ENCODE measurements at regions not wholly inside any gene's neighbourhood (a gene's known extent, or its start where the extent isn't known, plus 50 kb on each side); places are given as distances from the start of the nearest gene placed in this dataset.

DNA sequence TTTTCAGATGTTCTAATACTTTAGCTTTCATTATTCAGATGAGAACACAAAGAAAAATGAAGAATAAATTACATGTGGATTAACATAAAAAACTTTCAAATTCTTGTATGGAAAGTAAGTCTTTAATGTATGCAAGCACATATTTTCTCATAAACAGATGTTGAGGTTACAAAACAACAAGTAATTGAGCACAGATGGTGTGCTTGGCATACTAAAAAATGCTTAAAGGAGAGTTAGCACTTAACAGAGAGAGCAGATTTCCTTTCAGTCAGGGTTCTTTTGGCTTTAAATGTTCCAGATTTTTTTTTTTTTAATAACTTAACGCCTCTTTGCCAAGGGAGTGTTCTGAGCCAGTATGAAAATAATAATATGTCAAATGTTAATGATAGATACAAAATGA lies 96.0 kb downstream of the RASSF9 start:
- FAIRE-seq, result no peak
- no peak overlapping the region for H3K4me3 ChIP-seq (ENCODE audit: insufficient read depth, low read depth, low read length)
- H3K9ac ChIP-seq (ENCODE audit: low read length), result no peak overlapping the region
- H4K20me1 ChIP-seq (ENCODE audit: insufficient read depth, low read length), result no peaks in the 10 kb centered on the region
- H3K27me3 ChIP-seq (ENCODE audit: insufficient read depth, low read length), result no peaks in the 10 kb centered on the region
- TF ChIP-seq, protein P1, sequence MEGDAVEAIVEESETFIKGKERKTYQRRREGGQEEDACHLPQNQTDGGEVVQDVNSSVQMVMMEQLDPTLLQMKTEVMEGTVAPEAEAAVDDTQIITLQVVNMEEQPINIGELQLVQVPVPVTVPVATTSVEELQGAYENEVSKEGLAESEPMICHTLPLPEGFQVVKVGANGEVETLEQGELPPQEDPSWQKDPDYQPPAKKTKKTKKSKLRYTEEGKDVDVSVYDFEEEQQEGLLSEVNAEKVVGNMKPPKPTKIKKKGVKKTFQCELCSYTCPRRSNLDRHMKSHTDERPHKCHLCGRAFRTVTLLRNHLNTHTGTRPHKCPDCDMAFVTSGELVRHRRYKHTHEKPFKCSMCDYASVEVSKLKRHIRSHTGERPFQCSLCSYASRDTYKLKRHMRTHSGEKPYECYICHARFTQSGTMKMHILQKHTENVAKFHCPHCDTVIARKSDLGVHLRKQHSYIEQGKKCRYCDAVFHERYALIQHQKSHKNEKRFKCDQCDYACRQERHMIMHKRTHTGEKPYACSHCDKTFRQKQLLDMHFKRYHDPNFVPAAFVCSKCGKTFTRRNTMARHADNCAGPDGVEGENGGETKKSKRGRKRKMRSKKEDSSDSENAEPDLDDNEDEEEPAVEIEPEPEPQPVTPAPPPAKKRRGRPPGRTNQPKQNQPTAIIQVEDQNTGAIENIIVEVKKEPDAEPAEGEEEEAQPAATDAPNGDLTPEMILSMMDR (IDR thresholded peaks at IDR 0.05; ENCODE audit: insufficient read depth, low read depth, low read length), result no peak
- no peak for TF ChIP-seq EZH2 (IDR thresholded peaks at IDR 0.05; ENCODE audit: insufficient read depth, low read length)
- H3K4me1 ChIP-seq (ENCODE audit: insufficient read depth, low read length), result no peaks in the 10 kb centered on the region
- no peaks in the 10 kb centered on the region for H3K4me1 Mint-ChIP-seq (ENCODE audit: low read depth, unreplicated experiment)
- H3K27ac Mint-ChIP-seq (ENCODE audit: unreplicated experiment), result no peak overlapping the region
- H3K27ac ChIP-seq (ENCODE audit: low read depth, low read length), result no peak overlapping the region
- H3K36me3 ChIP-seq (ENCODE audit: insufficient read depth, low read length), result no peaks in the 10 kb centered on the region
- no peak overlapping the region for H2AFZ ChIP-seq (ENCODE audit: low read depth, low read length)
- no peaks in the 10 kb centered on the region for H3K9me3 Mint-ChIP-seq (ENCODE audit: unreplicated experiment)
- no peak for DNase-seq (ENCODE audit: low read depth)
- no peaks in the 10 kb centered on the region for H3K79me2 ChIP-seq (ENCODE audit: insufficient read depth, low read length)
- no peaks in the 10 kb centered on the region for H3K9me3 ChIP-seq (ENCODE audit: insufficient read depth, low read depth, low read length)
- no peak overlapping the region for H3K4me3 Mint-ChIP-seq (ENCODE audit: unreplicated experiment)
- H3K27me3 Mint-ChIP-seq (ENCODE audit: low read depth, unreplicated experiment), result no peaks in the 10 kb centered on the region
- H3K4me2 ChIP-seq (ENCODE audit: low read length), result no peak overlapping the region
- no peaks in the 10 kb centered on the region for H3K36me3 Mint-ChIP-seq (ENCODE audit: low read depth, unreplicated experiment)

DNA sequence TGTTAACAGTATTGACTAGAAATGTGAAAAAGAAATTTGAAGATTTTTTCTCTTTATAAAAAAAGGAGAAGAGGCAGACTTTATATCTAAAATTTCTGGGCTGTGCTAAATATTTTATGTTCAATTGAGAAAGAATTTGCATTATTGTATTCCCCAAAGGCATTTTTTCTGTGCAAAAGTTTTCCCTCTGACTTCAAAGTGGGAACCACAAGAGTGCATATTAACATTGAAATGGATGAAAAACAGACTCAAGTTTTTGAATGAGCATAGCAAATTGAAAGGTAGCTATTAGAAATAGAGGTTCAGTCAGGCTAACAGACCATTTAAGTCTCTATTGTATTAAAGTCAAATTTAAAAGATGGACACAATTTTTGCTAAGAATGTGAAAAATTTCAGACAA lies 95.2 kb downstream of the RASSF9 start:
- Histone ChIP-seq H2AFZ (ENCODE audit: low read depth, low read length) (no peak overlapping the region), H3K4me1 (ENCODE audit: insufficient read depth, low read length) (no peaks in the 10 kb centered on the region), H3K9ac (ENCODE audit: low read length) (no peak overlapping the region), H3K9me3 (ENCODE audit: insufficient read depth, low read depth, low read length) (no peaks in the 10 kb centered on the region), H3K79me2 (ENCODE audit: insufficient read depth, low read length) (no peaks in the 10 kb centered on the region), H3K27ac (ENCODE audit: low read depth, low read length) (no peak overlapping the region), H3K4me2 (ENCODE audit: low read length) (no peak overlapping the region), H4K20me1 (ENCODE audit: insufficient read depth, low read length) (no peaks in the 10 kb centered on the region), H3K27me3 (ENCODE audit: insufficient read depth, low read length) (no peaks in the 10 kb centered on the region), H3K4me3 (ENCODE audit: insufficient read depth, low read depth, low read length) (no peak overlapping the region), H3K36me3 (ENCODE audit: insufficient read depth, low read length) (no peaks in the 10 kb centered on the region)
- Mint-ChIP-seq H3K9me3 (ENCODE audit: unreplicated experiment) (no peaks in the 10 kb centered on the region), H3K4me3 (ENCODE audit: unreplicated experiment) (no peak overlapping the region), H3K4me1 (ENCODE audit: low read depth, unreplicated experiment) (no peaks in the 10 kb centered on the region), H3K27me3 (ENCODE audit: low read depth, unreplicated experiment) (no peaks in the 10 kb centered on the region), H3K36me3 (ENCODE audit: low read depth, unreplicated experiment) (no peaks in the 10 kb centered on the region), H3K27ac (ENCODE audit: unreplicated experiment) (no peak overlapping the region)
- TF ChIP-seq EZH2 (IDR thresholded peaks at IDR 0.05; ENCODE audit: insufficient read depth, low read length), result no peak
- no peak for FAIRE-seq
- no peak for DNase-seq (ENCODE audit: low read depth)

DNA sequence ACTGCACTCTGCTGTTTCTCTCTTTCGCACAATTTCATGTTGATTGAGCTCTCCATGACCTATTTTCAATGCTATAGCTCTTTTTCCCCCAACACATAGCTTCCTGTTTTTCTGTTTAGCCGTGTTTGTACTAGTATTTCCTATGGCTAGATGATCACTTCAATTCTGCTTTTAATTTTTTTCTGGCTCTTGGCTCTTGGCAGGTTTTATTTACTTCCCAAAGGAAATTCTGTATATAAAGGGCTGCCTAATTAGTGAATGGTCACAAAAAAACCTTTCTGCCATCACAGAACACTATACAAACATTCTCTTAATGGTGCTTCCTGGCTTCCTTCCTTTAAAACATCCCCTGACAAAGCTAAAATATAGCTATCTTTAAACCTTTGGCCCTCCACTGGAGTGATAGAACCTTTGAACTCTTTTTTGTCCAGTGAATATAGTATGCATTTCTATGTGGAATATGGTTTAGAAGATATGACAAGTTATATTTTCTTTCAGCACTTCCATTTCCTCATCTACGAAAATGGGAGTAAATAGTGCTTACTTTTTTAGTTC lies 88.2 kb downstream of the RASSF9 start:
- no peak overlapping the region for H3K27ac ChIP-seq (ENCODE audit: low read depth, low read length)
- Mint-ChIP-seq H3K27ac (ENCODE audit: unreplicated experiment) (no peak overlapping the region), H3K4me3 (ENCODE audit: unreplicated experiment) (no peak overlapping the region), H3K9me3 (ENCODE audit: unreplicated experiment) (no peaks in the 10 kb centered on the region), H3K36me3 (ENCODE audit: low read depth, unreplicated experiment) (no peaks in the 10 kb centered on the region), H3K4me1 (ENCODE audit: low read depth, unreplicated experiment) (no peaks in the 10 kb centered on the region), H3K27me3 (ENCODE audit: low read depth, unreplicated experiment) (no peaks in the 10 kb centered on the region)
- H3K9me3 ChIP-seq (ENCODE audit: insufficient read depth, low read depth, low read length), result no peaks in the 10 kb centered on the region
- no peaks in the 10 kb centered on the region for H4K20me1 ChIP-seq (ENCODE audit: insufficient read depth, low read length)
- no peak for DNase-seq (ENCODE audit: low read depth)
- no peaks in the 10 kb centered on the region for H3K4me1 ChIP-seq (ENCODE audit: insufficient read depth, low read length)
- H2AFZ ChIP-seq (ENCODE audit: low read depth, low read length), result no peak overlapping the region
- no peak for FAIRE-seq
- no peak overlapping the region for H3K4me3 ChIP-seq (ENCODE audit: insufficient read depth, low read depth, low read length)
- no peaks in the 10 kb centered on the region for H3K36me3 ChIP-seq (ENCODE audit: insufficient read depth, low read length)
- no peak overlapping the region for H3K4me2 ChIP-seq (ENCODE audit: low read length)
- no peak for TF ChIP-seq EZH2 (IDR thresholded peaks at IDR 0.05; ENCODE audit: insufficient read depth, low read length)
- TF ChIP-seq, protein P1 (IDR thresholded peaks at IDR 0.05; ENCODE audit: insufficient read depth, low read depth, low read length), result no peak
- H3K9ac ChIP-seq (ENCODE audit: low read length), result no peak overlapping the region
- H3K79me2 ChIP-seq (ENCODE audit: insufficient read depth, low read length), result no peaks in the 10 kb centered on the region
- H3K27me3 ChIP-seq (ENCODE audit: insufficient read depth, low read length), result no peaks in the 10 kb centered on the region

Measured in astrocyte (in vitro differentiated cells and primary cell).